GM21390 (cell line): ENCODE measurements at regions not wholly inside any gene's neighbourhood (a gene's known extent, or its start where the extent isn't known, plus 50 kb on each side); places are given as distances from the start of the nearest gene placed in this dataset.

Experiments used
- ATAC-seq: cut with Tn5 transposase; IDR thresholded peaks from one replicate; pipeline ENCODE4 v1.9.1; 2021; ENCODE audit not compliant: unreplicated experiment

DNA sequence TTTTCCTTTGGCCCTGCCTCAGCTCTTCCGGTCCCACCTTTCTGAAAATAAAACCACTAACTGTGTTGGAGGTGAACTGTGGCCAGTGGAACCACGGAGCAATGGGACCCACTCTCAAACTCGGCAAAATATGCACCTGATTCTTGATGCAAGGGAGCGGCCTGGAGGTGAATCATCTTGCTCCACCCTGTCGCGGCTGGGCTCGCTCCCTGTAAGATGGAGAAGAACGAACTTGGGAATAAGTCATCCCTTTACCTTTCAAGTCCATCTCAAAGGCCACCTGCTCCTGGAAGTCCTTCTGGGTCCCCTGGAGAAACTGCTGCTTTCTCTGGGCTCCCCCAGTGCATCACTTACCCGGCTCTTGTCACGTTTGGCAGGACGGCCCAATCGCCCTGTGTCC, 309.9 kb downstream of the BCL11B start:
- no peak for ATAC-seq

DNA sequence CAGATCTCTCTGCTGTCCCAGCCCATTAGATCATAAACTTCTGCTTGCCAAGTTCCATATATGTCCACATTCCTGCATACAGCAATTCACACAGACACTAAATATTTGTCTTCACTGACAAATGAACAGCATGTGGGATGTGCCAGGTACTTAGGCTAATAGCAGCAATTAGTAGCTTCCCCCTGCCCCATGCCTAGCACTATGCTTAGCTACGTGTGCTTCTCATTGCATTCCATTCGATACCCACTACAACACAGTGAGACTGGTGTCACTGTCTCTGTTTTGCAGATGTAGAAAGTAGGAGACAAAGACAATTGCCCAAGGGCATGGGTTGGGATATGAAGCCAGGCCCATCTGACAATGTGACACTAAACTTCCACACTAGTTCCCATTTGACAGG, 308.4 kb downstream of the BCL11B start:
- ATAC-seq, result no peak

DNA sequence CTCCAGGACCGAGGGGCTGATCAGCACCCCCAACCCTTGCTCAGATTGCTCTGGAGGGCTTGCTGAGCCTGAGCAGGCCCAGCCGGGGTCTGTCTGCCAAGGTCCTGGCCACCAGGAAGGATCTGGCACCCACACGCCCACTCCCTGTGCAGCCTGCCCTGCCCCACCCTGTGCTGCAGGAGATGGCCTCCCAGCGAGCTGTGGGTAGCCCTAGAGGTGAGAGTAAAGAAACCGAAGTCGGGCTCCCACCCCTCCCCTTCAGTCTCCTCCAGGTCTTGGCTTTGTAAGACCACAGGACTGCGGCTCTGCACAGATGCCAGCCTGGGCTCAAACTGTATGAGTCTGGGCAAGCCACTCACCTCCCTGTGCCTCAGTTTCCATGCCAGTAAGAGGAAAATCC, 307.8 kb downstream of the BCL11B start:
- ATAC-seq, result no peak

GRCh38 chr14:98965076-98965475, 306.9 kb downstream of the BCL11B start:
- no peak for ATAC-seq

GRCh38 chr14:98966016-98966415, 306.0 kb downstream of the BCL11B start:
- ATAC-seq, result no peak

DNA sequence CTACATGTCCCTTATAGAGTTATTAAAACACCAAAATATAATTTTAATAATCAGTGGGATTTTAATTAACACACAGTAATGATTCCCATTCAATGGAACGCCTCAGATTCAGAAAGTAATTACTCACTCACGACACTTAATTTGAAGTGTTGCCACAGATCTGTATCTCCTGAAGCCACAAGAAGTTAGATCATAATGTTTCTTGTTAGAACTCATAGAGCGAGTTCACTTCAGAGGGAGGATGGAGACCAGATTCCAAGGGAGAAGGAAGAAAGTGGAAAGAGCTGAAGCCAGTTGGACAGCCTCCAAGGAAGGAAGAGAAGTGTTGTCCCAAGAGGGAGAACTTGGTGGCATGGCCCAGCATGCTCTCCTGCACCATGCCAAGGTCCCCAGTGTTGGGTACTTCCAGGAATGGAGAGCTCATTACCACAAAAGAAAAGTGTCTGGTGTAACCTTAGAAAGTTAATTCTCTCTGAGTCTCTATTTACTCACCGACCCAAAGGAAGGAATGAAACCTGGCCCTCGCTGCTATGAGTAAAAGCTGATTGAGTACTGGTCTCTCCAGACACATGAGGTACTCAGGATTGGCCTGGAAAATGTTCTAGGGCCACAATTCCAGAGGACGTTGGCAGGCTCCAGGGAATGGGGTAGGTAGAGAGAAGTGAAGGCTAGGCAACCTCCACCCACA, 305.4 kb downstream of the BCL11B start:
- no peak for ATAC-seq

GRCh38 chr14:98974113-98974512, 297.9 kb downstream of the BCL11B start:
- no peak for ATAC-seq

GRCh38 chr14:98976271-98976670, 295.7 kb downstream of the BCL11B start:
- no peak for ATAC-seq

GRCh38 chr14:98977451-98977850, 294.5 kb downstream of the BCL11B start:
- no peak for ATAC-seq

- no peak for ATAC-seq
Observed at GRCh38 chr14:98982986-98983385, 289.0 kb downstream of the BCL11B start.

DNA sequence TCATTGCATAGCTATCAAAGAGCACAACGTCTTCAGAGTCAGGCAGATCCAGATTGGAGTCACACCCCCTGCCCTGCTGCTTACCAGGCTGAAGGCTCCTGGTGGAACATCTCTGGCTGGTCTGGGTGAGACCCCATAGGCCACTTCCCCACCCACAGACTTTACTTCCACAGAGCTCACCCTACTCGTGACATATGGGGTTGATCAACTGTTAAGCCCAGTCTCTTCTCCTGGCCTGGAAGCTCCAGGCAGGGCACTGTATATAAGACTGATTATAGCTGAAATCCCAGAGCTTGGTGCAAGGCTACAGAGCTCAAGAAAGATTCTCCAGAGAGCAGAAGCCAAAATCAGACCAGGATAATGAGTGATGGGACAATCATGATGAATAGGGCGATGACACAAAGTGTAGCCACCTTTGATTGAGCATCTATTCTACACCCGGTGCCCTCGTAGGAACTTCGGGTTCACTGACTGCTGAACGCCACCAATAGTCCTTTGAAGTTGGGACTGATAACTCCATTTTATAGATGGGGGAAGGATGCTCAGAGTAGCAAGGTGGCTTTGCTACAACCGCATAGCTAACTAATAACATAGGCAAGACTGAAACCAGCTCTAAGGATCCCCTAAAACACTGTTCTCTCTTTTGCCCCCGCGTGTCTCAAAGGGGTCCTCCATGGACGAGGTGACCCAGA, 287.8 kb downstream of the BCL11B start:
- no peak for ATAC-seq

- no peak for ATAC-seq
Observed at GRCh38 chr14:98984719-98985041, 287.3 kb downstream of the BCL11B start.

DNA sequence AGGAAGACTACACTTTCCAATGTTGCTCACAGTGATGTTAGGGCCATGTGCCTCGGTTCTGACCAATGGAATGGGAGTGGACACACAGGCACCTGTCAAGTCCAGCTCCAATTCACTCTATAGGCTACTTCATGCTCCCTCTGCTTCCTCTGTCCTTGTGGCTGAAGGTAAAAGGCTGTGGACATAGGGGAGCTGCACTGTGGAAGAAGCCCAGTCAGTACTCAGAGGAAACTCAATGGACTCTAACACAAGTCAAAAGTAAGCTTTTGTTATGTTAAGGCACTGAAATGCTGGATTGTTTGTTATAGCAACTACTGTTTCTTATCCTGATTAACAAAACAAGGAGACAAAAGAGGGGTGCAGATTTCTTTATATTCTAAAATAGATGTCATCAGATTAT, 278.2 kb downstream of the BCL11B start:
- ATAC-seq, result no peak

DNA sequence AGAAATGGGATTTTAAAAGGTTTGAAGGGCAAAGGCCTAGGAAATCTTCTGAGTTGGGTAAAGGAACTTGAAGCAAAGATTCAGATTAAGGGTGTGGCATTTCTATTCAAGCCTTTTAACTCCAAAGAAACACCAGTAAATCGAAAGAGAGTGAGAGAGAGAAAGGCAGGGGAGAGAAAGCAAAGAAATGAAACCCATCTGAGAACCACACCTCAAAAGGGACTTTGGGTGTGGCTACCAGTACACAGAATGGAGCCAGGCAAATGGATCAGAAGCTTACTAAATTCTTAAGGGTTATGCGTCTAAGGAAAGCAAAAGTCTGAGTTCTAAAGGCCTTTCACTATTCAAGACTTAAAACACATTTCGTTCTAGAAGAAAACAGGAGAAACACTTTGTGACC, 277.4 kb downstream of the BCL11B start:
- no peak for ATAC-seq

DNA sequence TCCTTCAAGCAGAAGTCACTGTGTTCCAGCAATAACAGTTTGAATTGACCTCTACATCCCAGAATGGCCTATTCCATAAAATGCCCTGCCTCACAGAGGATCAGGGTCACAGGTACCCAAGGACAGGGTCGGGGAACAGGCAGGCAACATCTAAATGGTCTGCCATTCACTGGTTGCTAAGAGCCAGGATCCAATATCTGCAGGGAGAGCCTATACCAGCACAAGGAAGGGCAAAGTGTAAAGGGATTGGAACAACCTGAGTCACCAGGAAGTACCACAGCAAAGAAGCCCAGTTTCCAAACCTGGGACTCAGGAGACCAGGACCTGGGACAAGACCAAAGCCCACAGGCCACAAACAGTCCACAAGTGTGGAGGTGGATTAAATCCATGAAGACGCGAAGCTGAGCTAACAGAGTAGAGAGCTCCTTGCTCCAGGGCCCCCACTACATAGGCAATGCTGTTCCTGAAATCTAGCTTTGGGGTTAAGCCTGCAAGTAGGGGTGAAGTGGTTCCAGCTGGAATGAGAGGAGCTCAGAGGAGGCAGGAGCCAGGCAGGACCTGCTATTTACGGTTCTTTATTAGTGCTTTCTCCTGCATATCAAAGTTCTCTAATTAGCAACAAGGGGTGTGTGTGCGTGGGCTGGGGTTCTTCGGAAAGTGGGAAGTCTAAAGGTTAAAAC, 274.3 kb downstream of the BCL11B start:
- ATAC-seq, result no peak

DNA sequence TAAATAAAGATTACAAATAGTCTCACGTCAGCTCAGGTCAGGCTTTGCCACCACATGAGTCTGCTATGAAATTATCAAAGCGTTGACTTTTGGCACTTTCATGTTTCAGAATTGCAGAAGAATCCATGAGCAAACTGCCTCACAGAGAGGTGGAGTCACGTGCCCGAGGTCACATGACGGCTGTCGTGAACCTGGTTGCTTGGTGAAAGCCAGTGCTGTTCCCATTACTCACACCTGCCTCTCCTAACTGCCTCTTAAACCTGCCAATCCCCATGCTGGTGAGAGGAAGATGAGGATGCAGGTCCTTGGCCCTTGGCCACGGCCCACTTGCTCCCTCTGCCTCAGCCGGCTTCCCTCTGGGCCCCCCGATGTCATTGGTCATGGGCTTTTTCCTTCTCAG, 272.7 kb downstream of the BCL11B start:
- ATAC-seq, result no peak

DNA sequence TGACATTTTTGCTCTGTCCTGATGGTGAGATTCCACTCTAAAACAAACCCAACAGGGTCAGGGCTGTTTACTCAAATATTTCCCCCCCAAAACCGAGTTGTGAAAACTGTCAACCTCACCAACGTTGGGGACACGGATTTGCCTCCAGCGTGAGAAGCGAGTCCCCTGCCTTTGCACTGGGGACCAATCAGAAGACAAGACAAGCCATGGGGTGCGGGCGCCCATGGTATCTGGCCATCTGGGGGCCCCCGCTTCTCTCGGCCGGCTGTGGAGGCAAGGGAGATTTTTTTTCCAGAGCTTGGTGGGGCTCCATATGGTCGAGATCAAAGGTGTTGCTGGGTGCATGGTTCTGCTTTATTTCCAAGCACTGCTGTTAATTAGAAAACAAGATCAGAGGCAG, 272.1 kb downstream of the BCL11B start:
- ATAC-seq, result no peak

GRCh38 chr14:99001241-99001640, 270.8 kb downstream of the BCL11B start:
- no peak for ATAC-seq

- no peak for ATAC-seq
Observed at GRCh38 chr14:99003646-99004045, 268.4 kb downstream of the BCL11B start.

DNA sequence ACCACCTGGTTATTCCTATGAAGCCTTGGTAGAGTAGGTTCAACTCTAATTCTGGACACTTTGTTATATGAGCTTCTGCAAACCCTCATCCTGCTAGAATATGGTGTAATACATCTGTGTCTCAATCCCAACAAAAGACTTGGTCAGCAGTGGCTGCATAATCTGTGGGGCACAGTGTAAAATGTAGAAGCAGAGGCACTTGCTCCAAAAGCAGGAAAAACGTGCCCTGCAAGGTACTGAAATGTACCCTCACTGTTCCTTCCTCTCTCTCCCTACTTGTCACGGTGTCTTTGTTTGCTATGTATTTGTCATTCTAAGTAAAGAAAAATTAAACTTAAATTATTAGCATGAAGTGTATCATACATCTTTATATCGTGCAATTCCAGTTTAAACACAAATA, 267.9 kb downstream of the BCL11B start:
- ATAC-seq, result no peak

GRCh38 chr14:99006276-99006675, 265.7 kb downstream of the BCL11B start:
- no peak for ATAC-seq

DNA sequence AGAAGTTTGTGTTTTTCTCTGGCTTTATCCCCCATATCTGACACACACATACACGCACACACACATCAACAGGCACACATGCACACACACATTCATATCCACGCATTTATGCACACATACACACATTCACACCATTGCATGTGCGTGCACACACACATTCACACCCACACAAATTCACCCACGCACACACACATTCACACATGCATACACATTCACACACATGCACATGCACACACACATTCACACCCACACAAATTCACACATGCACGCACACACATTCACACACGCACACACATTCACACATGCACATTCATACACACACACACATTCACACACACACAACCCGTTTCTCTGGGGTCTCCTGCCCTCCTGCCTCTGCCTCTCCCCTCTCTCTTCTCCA, 264.2 kb downstream of the BCL11B start:
- ATAC-seq, result no peak
